SH-SY5Y (cell line): ENCODE measurements at regions not wholly inside any gene's neighbourhood (a gene's known extent, or its start where the extent isn't known, plus 50 kb on each side); places are given as distances from the start of the nearest gene placed in this dataset.

Experiments used
- GATA2 ChIP-seq: IDR thresholded peaks from 2 replicates; pipeline ENCODE4 v1.6.1; 2011; ENCODE audit warnings: mild to moderate bottlenecking, low read depth, low read length
- GATA3 ChIP-seq: IDR thresholded peaks from 2 replicates; pipeline ENCODE4 v1.6.1; 2011; ENCODE audit warnings: low read depth, mild to moderate bottlenecking, low read length, moderate library complexity

DNA sequence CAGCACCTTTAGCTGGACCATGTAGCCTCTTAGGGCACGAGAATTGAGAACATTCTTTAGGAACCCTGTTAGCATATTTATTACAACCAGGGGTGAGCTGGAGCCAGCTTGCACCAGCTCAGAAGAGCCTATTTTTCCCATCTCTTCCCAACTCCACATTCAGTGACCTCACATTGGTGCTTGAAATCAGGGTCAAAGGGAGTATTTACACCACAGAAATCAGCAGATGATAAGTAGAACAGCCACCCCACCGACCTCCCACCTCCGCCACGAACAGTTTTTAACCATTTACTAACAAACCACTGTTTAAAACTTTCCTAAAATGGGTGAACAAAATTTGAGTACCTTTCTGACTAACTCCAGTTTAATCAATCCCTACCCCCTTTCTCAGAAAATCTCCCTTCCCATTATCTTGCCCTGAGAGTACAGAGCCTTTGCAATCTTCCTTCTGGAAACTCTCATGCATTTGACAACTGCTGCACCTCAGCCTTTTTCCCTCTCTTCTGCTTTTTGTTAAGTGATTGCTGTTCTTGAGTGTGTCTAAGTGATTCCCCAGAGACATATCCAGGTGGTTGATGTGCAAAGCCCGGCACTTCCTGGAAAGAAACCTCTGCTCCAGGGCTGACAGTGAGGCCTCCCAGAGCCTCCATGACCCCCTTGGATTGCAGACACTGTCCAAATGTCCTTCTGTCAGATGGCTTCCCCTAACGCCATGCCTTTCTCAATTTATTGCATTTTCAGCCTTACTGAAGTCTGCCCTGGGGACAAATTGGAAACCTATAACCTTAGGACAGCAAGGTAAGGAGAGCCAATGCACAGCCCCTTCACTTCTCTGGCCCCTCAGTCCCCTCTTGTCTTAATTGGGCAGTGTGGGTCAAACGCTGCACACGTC, 389.5 kb upstream of the TNP1 start:
- TF ChIP-seq GATA3 (no peak), GATA2 (no peak)
